Common myeloid progenitor, CD34-positive (primary cell): ENCODE measurements at regions not wholly inside any gene's neighbourhood (a gene's known extent, or its start where the extent isn't known, plus 50 kb on each side); places are given as distances from the start of the nearest gene placed in this dataset.

Experiments
- CTCF ChIA-PET: fragments of 350-600 bp; sonication (Branson Sonifier 250); formaldehyde crosslinking; loops from one replicate; lab custom pipeline; 2021; ENCODE audit warnings: antibody characterized with exemption; lab: Charles Lee
- POLR2A ChIA-PET: fragments of 350-600 bp; sonication (Branson Sonifier 250); formaldehyde crosslinking; loops from one replicate; lab custom pipeline; 2021; ENCODE audit warnings: antibody characterized with exemption; lab: Charles Lee
- DNase-seq, 3 donors: peaks; one replicate each; pipeline versions ENCODE4 v3.0.0 to v3.0.0-alpha.2; 2013
- H3K27ac ChIP-seq, 2 experiments: 1 replicate in 1 of 2; 2 replicates in 1 of 2; pipeline ENCODE4 v1.7.0; 2013; ENCODE audit warnings: inconsistent platforms in 2 of 2, low read length in 2 of 2, mild to moderate bottlenecking in 2 of 2, low read depth in 1 of 2, moderate library complexity in 1 of 2; ENCODE audit not compliant: severe bottlenecking in 2 of 2, insufficient read depth in 1 of 2, poor library complexity in 1 of 2
- H3K27me3 ChIP-seq, 5 experiments: replicated peaks in 2 of 5; 1 replicate in 3 of 5; 2 replicates in 2 of 5; pipeline versions ENCODE4 v1.6.1 to v1.7.0; 2013; ENCODE audit warnings: low read length in 4 of 5, mild to moderate bottlenecking in 2 of 5, moderate library complexity in 2 of 5, inconsistent platforms in 1 of 5; ENCODE audit not compliant: insufficient read depth in 5 of 5, control insufficient read depth in 4 of 5
- H3K36me3 ChIP-seq, 4 experiments: 1 replicate in 2 of 4; 2 replicates in 2 of 4; pipeline versions ENCODE4 v1.6.1 to v1.7.0; 2013; ENCODE audit warnings: low read length in 3 of 4, control low read depth in 1 of 4, mild to moderate bottlenecking in 1 of 4; ENCODE audit not compliant: control insufficient read depth in 4 of 4, insufficient read depth in 4 of 4
- H3K4me1 ChIP-seq, 4 experiments: 1 replicate in 3 of 4; 2 replicates in 1 of 4; pipeline versions ENCODE4 v1.6.1 to v1.7.1; 2013; ENCODE audit warnings: low read length in 3 of 4, mild to moderate bottlenecking in 3 of 4, control low read depth in 1 of 4, inconsistent platforms in 1 of 4, moderate library complexity in 1 of 4; ENCODE audit not compliant: control insufficient read depth in 4 of 4, insufficient read depth in 4 of 4; ENCODE audit errors: control extremely low read depth in 1 of 4
- H3K4me3 ChIP-seq, 7 experiments: 1 replicate in 4 of 7; 2 replicates in 3 of 7; pipeline versions ENCODE4 v1.5.1 to v1.7.0; 2013; ENCODE audit warnings: mild to moderate bottlenecking in 7 of 7, low read length in 6 of 7, moderate library complexity in 6 of 7, inconsistent platforms in 2 of 7, low read depth in 2 of 7, control low read depth in 1 of 7; ENCODE audit not compliant: insufficient read depth in 4 of 7, control insufficient read depth in 1 of 7; ENCODE audit errors: extremely low read depth in 1 of 7
- H3K9me3 ChIP-seq, 5 experiments: 1 replicate in 4 of 5; 2 replicates in 1 of 5; pipeline versions ENCODE4 v1.6.1 to v1.7.1; 2013; ENCODE audit warnings: low read length in 4 of 5, mild to moderate bottlenecking in 2 of 5, inconsistent platforms in 1 of 5, low read depth in 1 of 5, moderate library complexity in 1 of 5; ENCODE audit not compliant: control insufficient read depth in 4 of 5, insufficient read depth in 2 of 5; ENCODE audit errors: control extremely low read depth in 1 of 5
- WGBS: methylation state at CpG from one replicate; pipeline ENCODE4 v1.1.5; 2013; ENCODE audit not compliant: insufficient coverage; 5-methylcytosine and 5-hydroxymethylcytosine counted together

DNA sequence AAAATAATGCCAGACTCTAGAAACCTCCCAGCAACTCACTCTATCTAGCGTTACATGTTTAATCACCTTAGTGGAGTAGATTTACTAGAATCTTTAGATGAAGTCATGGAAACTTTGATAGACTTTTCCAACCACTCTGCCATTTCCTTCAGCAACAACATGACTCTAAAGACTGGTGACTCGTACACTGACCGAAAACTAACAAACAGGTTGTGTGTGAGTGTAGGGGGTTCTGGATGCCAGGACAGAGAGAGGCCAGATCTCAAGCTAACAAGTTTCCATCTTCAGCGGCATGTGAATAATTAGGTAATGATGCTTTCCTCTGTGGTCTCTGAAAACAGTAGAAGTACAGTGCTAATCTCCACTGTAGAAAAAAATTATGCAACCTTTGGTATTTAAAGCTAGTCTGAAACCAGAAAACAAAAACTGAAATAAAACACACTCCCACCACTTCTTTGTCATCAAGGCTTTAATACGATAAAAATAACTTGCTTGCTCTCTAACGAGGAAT is 286.4 kb downstream of the PRDM5 start:
- Histone ChIP-seq H3K36me3 (no peaks in the 10 kb centered on the region), H3K4me3 (no peak overlapping the region), H3K4me1 (no peaks in the 10 kb centered on the region), H3K9me3 (no peaks in the 10 kb centered on the region), H3K27ac (no peak overlapping the region), H3K27me3 (peaks cover 0 to 2% (median 0%) of the 10 kb centered on the region in 5 experiments)
- 94% methylated on average over 3 of the region's 6 CpGs for WGBS
- DNase-seq: no peak
- ChIA-PET POLR2A (no interaction called here), CTCF (no interaction called here)

DNA sequence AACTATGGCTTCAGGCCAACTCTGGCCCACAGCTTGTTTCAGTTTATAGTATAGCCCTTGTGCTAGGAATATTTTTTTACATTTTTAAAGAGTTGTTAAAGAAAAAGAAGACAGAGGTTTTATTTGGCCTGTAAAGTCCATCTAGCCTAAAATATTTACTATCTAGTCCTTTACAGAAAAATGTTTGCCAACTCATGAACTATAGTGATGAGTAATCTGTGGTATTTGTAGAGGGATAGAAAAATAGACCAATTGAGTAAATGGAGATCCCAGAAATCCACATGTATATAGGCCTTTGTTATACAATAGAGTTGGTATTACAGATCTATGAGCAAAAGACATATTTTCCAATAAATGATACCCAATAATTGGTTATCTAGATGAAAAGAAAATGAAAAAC is 288.7 kb downstream of the PRDM5 start:
- Histone ChIP-seq H3K4me3 (no peak overlapping the region), H3K36me3 (no peaks in the 10 kb centered on the region), H3K9me3 (peaks cover 0 to 1% (median 0%) of the 10 kb centered on the region in 5 experiments), H3K27me3 (no peaks in the 10 kb centered on the region), H3K4me1 (no peaks in the 10 kb centered on the region), H3K27ac (no peak overlapping the region)
- ChIA-PET CTCF (no interaction called here), POLR2A (no interaction called here)
- no peak for DNase-seq

DNA sequence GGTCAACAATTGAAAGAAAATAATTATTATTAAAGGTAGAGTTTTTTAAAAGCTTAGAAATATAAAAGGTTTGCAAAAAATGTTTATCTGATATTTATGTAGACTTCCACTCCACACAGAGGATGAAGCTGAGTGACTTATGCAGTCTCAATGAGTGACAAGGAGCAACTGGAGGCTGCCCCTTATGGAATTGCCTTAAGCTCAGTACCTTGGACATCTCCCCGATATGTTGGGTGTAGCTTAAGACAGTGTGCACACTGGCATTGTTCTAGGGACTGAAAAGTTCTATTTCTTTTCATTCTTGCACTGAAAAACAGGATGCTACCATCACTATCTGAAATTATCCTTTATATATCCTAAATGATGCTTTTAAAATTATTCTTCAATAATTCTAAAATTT is 292.1 kb downstream of the PRDM5 start:
- ChIA-PET CTCF (no interaction called here), POLR2A (no interaction called here)
- DNase-seq: no peak

DNA sequence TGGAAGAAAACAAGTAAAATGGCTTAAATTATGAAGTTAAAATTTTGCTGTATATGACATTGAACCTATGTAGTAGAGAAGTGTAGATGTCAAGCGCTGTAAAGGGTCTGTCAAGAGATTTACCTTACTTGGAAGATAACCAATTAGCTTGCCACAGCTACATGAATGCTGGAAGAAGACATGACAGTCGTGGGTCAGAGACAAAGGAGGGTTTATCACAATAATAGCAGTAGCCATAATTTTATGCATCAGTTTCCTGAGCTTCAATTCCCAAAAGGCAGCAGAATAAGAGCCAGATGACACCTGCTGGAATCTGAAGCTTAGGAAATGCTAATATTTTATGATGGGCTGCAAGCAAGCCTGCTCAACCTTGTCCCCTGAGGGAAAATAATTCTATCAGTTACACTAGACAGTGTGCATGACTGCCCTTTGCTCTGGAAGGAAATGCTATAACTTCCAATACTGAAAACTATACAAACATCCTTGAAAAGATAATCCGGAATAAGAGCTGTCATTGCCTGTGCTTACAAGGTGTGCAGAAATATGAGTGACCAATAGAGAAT is 292.9 kb downstream of the PRDM5 start:
- H3K4me3 ChIP-seq: no peak overlapping the region
- WGBS: 100% methylated on average over 1 of the region's 3 CpGs

More for the DNA sequence above, 292.1 kb downstream of the PRDM5 start:
- H3K27me3 ChIP-seq: no peaks in the 10 kb centered on the region
- no peak overlapping the region for H3K4me3 ChIP-seq
- WGBS: 100% methylated on average over 1 of the region's 1 CpG
- H3K9me3 ChIP-seq: peaks cover 0 to 1% (median 0%) of the 10 kb centered on the region in 5 experiments
- no peaks in the 10 kb centered on the region for H3K36me3 ChIP-seq
- H3K4me1 ChIP-seq: no peaks in the 10 kb centered on the region
- no peak overlapping the region for H3K27ac ChIP-seq

DNA sequence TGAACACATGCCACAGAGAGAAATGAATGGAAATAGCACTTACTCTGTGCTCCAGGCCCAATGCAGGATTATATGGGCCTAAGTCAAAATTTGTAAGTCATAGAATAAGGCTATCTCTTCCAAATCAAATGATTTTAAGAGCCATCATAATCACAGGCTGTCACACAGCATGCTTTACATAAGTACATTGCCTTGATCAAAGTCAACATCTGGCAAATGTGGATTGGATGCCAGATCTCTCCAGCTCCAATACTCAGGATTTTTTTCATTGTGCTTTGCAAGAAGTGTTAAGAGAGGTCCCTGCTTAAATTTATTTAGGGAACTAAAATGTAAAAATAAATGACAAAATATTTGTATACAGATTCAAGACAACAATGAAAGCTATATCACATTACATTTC is 299.9 kb downstream of the PRDM5 start:
- no peak overlapping the region for H3K27ac ChIP-seq
- no peaks in the 10 kb centered on the region for H3K36me3 ChIP-seq
- POLR2A ChIA-PET: no interaction called here
- no peak overlapping the region for H3K4me3 ChIP-seq
- CTCF ChIA-PET: no interaction called here
- H3K4me1 ChIP-seq: no peaks in the 10 kb centered on the region
- no peaks in the 10 kb centered on the region for H3K9me3 ChIP-seq
- no peaks in the 10 kb centered on the region for H3K27me3 ChIP-seq
- no peak for DNase-seq

More for the DNA sequence above, 292.9 kb downstream of the PRDM5 start:
- no peaks in the 10 kb centered on the region for H3K36me3 ChIP-seq
- H3K4me1 ChIP-seq: no peaks in the 10 kb centered on the region
- H3K27me3 ChIP-seq: no peaks in the 10 kb centered on the region
- ChIA-PET POLR2A (no interaction called here), CTCF (no interaction called here)
- no peak for DNase-seq
- no peak overlapping the region for H3K27ac ChIP-seq
- H3K9me3 ChIP-seq: peaks cover 0 to 1% (median 0%) of the 10 kb centered on the region in 5 experiments

DNA sequence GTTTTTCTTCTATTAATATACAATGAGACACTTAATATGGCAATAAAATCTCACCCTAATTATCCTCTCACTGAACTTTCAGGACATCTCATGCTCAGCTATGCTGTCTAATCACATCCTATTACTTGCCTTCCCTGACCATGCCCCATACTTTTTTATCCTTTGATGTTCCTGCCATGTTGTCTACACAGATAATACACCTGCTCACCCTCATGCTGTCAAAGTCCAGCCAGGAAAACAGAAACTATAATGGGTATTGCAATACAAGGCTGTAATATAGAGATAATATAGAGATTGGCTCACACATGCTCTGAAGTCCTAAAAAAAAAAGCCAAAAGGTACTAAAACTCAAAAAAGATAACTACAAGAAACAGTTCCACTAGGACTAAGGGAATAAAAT is 305.4 kb downstream of the PRDM5 start:
- Histone ChIP-seq H3K4me3 (no peak overlapping the region), H3K4me1 (no peaks in the 10 kb centered on the region), H3K36me3 (no peaks in the 10 kb centered on the region), H3K9me3 (no peaks in the 10 kb centered on the region), H3K27ac (no peak overlapping the region), H3K27me3 (no peaks in the 10 kb centered on the region)
- no peak for DNase-seq
- POLR2A ChIA-PET: no interaction called here
- CTCF ChIA-PET: no interaction called here

DNA sequence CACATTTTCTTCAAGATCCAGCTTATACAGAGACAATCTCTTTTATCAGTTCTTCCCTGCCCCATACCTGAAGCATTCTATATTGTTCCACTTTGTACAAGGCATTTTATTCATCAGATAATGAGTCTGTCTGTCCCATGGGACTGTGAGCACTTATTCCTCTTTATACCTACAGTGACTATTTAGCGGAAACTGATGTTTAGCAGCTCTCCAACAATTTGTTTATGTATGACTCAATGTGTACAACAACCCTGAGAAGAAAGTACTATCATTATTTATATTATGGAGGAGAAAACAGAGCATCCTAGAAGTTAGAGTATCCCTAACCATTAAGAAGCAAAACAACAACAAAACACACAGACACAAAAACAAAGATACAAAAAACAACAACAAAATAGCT is 306.5 kb downstream of the PRDM5 start:
- no peaks in the 10 kb centered on the region for H3K27me3 ChIP-seq
- no peaks in the 10 kb centered on the region for H3K36me3 ChIP-seq
- POLR2A ChIA-PET: no interaction called here
- no CpG with 5 or more reads among the region's 1 CpG for WGBS
- no peaks in the 10 kb centered on the region for H3K4me1 ChIP-seq
- DNase-seq: no peak
- H3K4me3 ChIP-seq: no peak overlapping the region
- H3K27ac ChIP-seq: no peak overlapping the region
- no peaks in the 10 kb centered on the region for H3K9me3 ChIP-seq
- CTCF ChIA-PET: no interaction called here
